GM19452 (cell line): ENCODE measurements at regions not wholly inside any gene's neighbourhood (a gene's known extent, or its start where the extent isn't known, plus 50 kb on each side); places are given as distances from the start of the nearest gene placed in this dataset.
"Not testable (repeated sequence)": the region's sequence is repeated elsewhere in the genome, so short reads cannot be mapped to it uniquely, and the experiment has no call there.

Experiments used
- ATAC-seq: cut with Tn5 transposase; IDR thresholded peaks from one replicate; pipeline ENCODE4 v1.9.1; 2021; ENCODE audit not compliant: unreplicated experiment

DNA sequence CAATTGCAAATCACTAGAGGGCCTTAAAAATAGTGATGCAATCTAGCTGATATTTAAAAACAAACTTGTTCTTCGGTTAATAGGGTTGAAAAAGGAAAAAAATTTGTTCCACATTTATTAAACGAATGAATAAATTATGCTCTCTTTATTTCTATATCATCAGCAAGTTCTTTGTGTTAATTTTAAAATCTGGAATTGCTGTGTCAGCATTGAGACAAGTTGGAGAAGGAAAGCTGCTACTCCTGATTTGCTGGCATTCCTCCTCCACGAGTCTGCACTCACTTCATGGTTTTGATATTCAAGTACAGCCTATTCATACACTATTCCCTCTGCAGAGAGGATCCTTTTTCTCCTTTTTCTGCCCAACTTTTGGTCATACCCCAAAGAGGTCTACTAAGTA, 117.6 kb downstream of the MRPL39 start:
- no peak for ATAC-seq

DNA sequence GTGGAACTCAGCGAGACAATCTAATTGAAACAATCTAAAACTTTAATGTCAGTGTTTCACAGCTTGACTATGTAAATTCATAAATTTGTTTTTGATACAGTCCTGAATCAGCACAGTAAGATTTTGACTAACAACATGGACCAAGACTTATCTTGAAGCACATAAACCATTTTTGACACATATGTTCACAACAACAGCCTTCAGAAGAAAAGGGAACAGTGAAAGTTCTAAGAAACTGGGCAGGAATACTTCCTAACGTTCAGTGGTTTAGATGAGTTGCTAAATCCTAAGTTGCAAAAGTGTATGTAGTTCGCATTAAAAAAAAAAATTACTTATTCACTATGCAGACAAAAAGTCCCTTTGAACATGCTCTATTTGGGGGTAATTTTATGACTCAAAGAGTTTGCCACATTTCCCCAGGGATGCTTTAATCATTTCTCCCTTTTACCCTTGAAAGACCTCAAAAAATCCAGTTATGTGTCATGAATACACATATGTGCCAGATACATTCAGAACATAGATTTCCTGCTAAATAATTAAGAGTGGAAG, 120.2 kb downstream of the MRPL39 start:
- ATAC-seq = peak; percentile 77

DNA sequence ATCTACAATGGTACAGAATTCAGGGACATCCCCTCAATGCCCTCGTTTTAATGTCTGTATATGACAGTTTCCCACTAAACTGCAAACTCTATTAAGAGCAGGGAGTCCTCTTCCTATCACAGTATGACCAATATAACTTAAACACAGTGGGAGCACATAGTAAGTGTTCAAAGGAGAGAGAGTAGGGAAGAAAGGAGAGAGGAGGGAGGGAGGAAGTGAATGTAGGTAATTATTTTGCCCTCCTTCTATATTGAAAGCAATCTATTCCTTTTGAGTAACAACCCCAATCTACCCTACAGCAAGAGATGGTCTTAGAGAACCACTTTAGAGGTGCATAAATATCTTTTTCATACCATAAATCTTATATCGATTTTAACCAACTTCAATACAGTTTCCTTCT, 121.4 kb downstream of the MRPL39 start:
- no peak for ATAC-seq

DNA sequence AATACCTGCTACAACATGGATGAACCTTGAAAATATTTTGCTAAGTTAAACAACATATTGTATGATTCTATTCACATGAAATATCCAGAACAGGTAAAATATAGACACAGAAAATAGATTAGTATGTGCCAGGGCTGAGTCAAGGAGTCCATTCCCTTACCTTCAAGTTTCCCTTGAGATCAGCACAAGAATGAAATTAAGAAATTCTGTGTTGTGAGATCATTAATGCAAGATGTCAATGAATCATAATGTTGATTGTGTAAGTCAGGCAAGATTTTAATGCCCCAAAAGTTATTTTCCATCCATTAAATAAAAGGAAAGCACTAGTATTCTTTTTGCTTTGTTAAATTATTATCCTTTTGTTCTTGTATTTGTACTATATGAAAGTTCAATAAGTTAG, 139.4 kb downstream of the MRPL39 start:
- no peak for ATAC-seq

DNA sequence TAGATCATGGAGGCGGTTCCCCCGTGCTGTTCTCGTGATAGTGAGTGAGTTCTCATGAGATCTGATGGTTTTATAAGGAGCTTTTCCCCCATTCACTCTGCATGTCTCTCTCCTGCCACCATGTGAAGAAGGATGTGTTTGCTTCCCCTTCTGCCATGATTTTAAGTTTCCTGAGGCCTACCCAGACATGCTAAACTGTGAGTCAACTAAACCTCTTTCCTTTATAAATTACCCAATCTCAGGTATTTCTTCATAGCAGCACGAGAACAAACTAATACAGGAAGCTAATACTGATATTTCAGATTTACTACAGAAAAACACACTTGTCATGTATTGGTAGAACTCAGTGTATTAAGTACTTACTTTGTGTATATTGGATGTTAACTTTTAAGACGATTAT, 140.2 kb downstream of the MRPL39 start:
- not testable (repeated sequence) for ATAC-seq

DNA sequence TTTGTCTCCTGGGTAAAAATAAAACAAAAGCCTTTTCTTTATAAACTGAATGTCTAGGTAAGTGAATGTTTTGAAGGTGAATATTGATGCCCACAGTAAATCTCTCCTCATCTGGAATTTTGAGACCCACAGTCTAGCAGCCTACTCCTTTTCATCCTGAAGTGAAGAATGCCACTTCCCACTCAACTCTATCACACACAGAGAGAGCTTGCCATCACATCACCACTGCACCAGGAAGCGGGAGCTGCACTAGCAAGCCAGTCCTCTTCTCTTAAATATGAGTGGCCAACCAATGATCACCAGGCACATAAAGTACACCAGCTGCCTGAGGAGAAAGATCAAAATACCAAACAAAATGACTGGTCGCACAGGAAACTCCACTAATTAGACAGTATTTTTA, 140.8 kb downstream of the MRPL39 start:
- ATAC-seq = no peak

DNA sequence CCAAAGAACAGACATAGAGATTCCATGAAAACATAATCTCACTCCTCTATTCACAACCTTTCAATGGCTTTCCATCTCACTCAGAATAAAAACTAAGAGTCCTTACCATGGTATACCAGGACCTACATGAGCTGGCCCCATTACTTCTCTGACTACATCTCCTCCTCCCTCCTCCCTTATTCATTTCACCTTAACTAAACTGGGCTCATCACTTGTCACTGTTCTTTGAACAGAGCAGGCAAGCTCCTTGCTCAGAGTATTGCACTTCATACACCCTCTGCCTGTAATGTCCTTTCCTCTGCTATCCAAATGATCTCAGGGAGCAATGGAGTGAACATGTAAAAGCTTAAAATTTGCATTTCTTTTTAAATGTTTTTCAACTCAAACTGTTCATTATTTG, 142.0 kb downstream of the MRPL39 start:
- ATAC-seq = no peak

DNA sequence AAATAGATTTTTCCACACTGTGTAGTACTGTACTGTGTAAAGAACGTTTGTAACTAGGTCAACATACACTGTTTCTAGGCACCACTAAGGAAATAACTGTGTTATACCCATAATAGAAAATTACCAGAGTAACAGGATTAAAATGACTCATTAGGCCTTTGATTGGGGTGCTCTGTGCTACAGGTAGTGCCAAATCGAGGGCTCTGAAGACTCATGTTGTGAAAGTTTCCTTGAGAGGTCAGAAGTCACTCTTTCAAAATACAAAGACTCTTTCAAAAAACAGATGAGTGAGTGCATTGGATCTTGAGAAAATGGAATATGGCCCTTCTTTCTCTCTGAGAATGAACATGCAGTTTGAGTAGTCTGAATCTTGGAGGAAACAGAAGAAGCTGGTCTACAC, 143.0 kb downstream of the MRPL39 start:
- peak; percentile 53 for ATAC-seq

DNA sequence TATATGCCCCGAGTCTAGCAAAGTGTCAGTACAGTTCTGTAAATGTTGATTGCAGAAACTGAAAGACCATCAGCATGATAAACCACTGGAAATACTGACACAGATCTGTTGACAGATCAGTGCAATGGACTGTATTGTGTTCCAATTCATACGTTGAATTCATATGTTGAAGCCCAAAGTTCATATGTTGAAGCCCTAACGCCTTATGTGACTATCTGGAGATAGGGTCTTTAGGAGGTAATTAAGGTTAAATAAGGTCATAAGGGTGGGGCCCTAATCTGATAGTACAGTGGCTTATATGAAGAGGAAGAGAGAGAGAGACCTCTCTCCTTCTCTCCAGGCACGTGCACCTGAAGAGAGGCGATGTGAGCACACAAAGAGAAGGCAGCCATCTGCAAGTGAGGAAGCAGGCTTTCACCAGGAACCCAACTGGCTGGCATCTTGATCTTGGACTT, 144.7 kb downstream of the MRPL39 start:
- peak; percentile 52 for ATAC-seq

DNA sequence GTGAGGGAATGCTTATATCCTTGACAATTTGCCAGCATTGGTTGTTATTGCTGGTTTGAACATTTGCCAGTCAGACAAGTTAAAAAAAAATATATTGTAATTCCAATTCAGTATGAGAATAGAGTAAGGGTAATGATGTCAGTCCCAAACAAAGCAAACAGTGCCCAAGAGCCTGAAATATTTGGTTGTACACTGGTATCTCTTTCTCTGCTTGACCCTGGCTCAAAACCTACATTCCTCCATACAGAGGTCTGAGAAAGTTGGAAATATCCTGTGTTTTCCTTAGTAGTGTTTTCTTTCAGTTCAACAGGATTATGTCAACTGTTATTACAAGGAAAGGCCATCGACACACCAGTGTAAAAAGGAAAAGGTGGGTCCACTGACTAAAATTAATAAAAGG, 145.6 kb downstream of the MRPL39 start:
- ATAC-seq = no peak

DNA sequence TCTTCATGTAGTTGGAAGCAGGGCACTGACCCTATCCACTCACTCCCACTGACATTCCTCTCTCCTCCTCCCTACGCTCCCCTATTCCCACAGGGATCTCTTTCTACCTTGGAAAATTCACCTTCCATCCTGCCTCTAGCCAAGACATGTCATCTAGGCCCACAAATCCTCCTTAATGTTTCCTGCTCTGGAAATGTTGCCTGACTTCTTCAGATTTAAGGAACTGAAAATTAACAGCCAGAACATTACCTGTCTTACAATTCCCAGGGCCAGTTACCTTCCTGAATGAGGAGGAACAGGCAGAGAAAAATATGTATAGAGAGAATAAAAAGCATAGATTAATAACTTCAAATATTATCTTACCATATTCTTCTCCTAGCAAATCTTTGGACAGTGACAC, 147.3 kb downstream of the MRPL39 start:
- no peak for ATAC-seq

DNA sequence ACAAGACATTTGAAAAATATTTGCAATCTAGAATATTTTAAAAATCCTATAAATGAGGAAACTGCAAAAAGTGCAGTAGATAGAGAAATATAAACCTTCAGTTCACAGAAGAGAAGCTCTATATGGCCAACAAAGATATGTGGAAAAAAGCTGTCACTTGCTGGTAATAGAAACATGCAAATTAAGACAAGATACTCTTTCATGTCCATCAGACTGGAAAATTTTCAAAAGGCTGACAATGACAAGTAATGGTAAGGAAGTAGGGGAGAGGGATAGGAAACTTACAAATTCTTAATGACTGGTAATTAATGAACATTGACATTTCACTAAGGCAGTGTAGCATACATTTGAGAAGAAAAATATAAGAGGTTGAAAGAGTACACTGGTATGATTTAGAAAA, 147.9 kb downstream of the MRPL39 start:
- ATAC-seq = no peak

DNA sequence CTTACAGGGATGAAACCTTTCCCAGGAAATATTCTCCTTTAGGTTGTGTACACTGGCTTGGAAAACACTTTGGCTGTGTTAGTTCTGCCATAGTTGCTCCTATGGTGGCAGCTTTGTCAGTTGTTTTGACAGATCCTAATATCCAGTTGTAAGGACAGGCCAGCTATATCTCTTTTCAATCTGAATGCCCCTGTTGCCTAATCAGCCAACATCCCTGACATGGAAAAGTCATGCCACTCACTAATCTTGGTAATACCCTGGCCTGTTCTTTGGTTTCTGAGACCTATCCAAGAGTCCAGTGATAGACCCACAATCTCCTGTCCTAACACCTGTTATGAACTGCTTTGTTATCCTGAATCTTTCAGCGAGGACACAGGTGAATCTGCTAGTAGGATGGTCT, 148.8 kb downstream of the MRPL39 start:
- ATAC-seq = no peak

DNA sequence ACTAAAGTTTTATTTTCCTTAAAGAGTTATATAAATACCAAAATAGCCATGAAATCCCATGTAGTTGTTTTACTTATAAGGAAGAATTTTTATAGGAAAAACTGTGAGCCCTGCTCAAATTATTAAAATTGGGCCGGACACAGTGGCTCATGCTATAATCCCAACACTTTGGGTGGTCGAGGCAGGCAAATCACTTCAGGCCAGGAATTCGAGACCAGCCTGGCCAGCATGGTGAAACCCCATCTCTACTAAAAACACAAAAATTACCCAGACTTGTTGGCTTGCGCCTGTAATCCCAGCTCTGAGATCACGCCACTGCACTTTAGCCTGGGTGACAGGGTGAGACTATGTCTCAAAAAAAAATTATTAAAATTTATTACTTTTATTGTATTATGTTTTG, 149.3 kb downstream of the MRPL39 start:
- ATAC-seq = no peak

DNA sequence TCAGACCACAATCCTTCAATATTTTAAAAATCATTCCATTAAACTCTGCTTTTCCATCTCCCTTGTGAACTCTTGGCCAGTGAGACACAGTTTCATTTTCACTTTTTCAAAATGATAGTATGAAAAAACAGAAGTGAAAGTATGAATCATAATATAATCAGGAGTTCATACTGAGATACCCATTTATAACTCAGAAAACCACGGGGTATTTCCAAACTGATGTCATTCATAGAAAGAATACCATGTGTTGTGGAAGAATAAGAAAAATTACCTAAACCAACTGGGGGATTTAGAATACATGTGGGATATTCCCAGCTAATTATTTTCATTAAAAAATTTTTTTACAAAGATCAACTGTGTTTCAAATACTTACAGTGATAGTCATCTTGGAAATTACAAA, 149.9 kb downstream of the MRPL39 start:
- ATAC-seq = peak; percentile 56

DNA sequence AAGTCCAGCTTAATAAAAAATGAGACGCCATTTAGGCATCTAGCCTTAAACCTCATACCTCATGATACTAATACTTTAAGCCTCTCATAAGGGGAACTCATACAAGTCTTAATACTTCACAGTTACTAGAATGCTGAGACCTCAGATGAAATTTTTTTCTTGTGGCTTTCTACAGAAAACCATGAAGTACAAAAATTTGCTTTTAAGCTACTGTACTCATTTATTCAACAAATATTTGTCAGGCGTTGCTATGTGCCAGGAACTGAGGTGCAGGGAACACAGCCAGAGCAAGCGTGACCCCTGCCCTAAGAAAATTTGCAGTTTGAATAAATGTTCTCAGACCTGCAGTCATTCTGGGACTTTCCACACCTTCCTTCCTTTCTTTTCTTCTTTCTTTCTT, 150.6 kb downstream of the MRPL39 start:
- peak; percentile 47 for ATAC-seq

DNA sequence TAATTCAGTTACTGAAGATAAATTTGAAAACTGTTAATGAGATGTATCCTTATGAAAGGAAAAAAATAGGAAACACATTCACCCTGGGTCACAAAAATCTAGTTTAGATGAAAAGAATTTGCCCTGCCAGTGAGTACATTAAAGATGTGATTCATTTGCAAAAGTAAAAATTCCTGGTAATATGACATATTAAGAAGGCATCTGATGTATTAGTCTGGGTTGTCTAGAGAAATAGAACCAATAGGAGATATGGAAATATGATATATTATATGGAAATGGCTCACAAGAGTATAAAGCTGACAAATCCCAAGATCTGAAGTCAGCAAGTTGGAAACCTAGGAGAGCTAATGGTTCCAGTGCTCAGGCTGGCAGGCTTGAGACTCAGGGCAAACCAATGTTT, 153.8 kb downstream of the MRPL39 start:
- ATAC-seq = no peak

DNA sequence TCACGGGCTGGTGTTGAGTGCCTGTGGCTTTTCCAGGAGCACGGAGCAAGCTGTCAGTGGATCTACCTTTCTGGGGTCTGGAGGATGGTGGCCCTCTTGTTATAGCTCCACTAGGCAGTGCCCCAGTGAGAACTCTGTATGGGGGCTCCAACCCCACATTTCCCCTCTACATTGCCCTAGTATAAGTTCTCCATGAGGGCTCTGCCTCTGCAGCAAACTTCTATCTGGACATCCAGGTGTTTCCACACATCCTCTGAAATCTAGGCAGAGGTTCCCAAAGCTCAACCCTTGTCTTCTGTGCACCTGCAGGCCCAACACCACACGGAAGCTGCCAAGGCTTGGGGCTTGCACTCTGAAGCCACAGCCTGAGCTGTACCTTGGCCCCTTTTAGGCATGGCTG, 157.3 kb downstream of the MRPL39 start:
- ATAC-seq = no peak

DNA sequence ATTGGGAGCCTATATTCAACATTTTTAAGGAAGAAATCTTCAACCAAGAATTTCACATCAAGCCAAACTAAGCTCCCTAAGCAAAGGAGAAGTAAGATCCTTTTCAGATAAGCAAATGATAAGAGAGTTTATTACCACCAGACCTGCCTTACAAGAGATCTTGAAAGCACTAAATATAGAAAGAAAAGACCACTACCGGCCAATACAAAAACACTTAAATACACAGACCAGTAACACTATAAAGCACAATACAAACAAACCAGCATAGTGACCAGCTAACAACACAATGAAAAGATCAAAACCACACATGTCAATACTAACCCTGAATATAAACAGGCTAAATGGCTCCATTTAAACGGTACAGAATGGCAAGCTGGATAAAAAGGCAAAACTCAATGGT, 165.4 kb downstream of the MRPL39 start:
- no peak for ATAC-seq

DNA sequence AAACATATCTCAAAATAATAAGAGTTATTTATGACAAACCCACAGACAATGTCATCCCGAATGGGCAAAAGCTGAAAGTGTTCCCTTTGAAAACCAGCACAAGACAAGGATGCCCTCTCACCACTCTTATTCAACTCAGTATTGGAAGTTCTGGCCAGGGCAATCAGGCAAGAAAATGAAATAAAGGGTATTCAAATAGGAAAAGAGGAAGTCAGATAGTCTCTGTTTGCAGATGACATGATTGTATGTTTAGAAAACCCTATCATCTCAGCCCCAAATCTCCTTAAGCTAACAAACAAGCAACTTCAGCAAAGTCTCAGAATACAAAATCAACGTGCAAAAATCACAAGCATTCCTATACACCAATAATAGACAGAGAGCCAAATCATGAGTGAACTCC, 169.8 kb downstream of the MRPL39 start:
- not testable (repeated sequence) for ATAC-seq

DNA sequence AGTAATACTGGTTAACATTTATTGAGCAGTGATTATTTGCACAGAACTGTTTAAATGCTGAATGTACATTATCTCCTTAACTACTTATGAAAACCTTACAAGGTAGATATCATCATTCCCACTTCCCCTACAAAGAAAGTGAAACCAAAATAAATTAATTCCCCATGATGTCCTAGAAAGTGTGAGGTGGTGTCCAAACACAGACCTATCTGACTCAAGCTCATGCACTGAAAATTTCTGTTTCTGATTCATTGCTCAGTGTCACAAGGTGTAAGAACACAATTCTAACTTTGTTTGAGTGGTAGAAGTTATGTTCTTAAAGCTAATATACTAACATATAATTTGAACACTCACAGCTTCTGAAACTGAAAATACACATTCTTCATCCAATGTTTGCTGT, 178.7 kb downstream of the MRPL39 start:
- peak; percentile 53 for ATAC-seq

DNA sequence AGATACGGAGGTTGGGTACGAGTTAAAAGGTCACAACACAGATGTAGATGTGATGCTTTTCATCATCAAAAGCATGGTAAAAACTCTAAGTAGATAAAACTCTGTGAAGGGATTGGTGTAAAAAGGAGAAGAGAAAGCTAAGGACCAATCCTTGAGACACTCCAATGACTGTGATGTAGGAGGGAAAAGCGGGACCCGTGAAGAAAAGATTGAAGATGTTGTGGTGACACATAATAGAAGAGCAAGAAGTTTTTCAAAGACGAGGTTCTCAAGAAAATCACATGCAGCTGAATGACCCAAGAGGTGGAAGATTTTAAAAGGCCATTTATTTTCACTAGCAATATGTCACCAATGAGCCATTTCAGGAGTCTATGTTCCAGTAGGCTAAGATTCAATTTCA, 179.5 kb downstream of the MRPL39 start:
- no peak for ATAC-seq

DNA sequence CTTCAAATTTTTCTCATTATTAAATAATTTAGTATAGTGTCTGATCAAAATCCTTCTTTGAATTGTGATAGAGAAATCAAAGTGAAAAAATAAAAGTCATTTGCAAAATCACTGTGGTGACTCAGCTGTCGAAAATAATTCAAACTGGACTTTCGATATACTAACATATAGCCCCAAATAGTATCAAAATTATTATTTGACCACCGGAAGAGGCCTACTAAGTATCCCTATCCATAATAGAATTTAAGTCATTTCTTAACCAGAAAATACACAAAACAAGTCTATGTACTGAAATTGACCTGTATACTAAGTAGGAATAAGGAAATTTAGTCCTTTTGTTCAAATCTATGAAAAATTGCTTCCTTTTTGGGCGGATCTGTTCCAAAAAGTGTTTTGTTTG, 180.7 kb downstream of the MRPL39 start:
- ATAC-seq = no peak

DNA sequence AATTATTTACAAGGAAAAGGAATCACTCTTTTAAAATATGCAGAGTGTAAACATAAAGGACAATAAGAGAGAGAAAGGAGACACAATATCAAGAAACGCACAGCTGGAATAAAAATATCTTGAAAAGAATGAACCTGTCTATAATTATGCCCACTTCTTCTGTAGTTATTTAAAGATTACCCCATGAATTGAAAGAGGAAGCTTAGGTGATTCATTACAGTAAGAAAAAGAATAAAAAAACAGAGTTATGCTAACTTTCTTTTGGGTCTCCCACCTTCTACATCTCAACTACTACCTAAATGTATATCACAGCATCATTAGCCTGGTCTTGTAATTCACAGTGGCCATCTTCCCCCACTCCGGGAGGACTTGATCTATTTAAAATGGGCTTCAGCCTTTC, 182.1 kb downstream of the MRPL39 start:
- no peak for ATAC-seq
